Cardiac muscle cell (in vitro differentiated cells and primary cell): ENCODE measurements at regions not wholly inside any gene's neighbourhood (a gene's known extent, or its start where the extent isn't known, plus 50 kb on each side); places are given as distances from the start of the nearest gene placed in this dataset.

Experiments used
- DNase-seq, 2 donors: peaks; one replicate each; pipeline versions ENCODE4 v3.0.0 to v3.0.0-alpha.2; 2010 to 2017; ENCODE audit warnings: low read depth in 1 of 2, low spot score in 1 of 2
- H3K27ac ChIP-seq: fragments of 200-600 bp; sonication (generic); 2 replicates; pipeline ENCODE4 v1.5.1; 2016
- H3K27me3 ChIP-seq: fragments of 200-600 bp; sonication (generic); 2 replicates; pipeline ENCODE4 v1.6.0; 2016; ENCODE audit warnings: control low read depth
- H3K36me3 ChIP-seq: fragments of 200-600 bp; sonication (generic); 2 replicates; pipeline ENCODE4 v1.5.1; 2016; ENCODE audit warnings: control low read depth
- H3K4me1 ChIP-seq: fragments of 200-600 bp; sonication (generic); 2 replicates; pipeline ENCODE4 v1.8.1; 2017; ENCODE audit warnings: low read depth, mild to moderate bottlenecking, mixed run types
- H3K4me3 ChIP-seq: fragments of 200-600 bp; sonication (generic); 2 replicates; pipeline ENCODE4 v1.5.1; 2016; ENCODE audit warnings: mild to moderate bottlenecking
- H3K9me3 ChIP-seq: fragments of 200-600 bp; sonication (generic); 2 replicates; pipeline ENCODE4 v1.5.1; 2017; ENCODE audit warnings: low read depth, mild to moderate bottlenecking, control low read depth
- CTCF ChIP-seq: IDR thresholded peaks from 2 replicates; pipeline ENCODE4 v1.5.1; 2012; ENCODE audit warnings: low read depth, mild to moderate bottlenecking, low read length

- TF ChIP-seq CTCF, result no peak
- Histone ChIP-seq H3K36me3 (no peaks in the 10 kb centered on the region), H3K4me1 (no peaks in the 10 kb centered on the region), H3K9me3 (no peaks in the 10 kb centered on the region), H3K4me3 (no peak overlapping the region), H3K27me3 (no peaks in the 10 kb centered on the region), H3K27ac (no peak overlapping the region)
- no peak for DNase-seq
Measured at GRCh38 chr10:64523065-64523759, 1002.0 kb downstream of the REEP3 start.

- Histone ChIP-seq H3K4me3 (no peak overlapping the region), H3K27ac (no peak overlapping the region), H3K27me3 (no peaks in the 10 kb centered on the region), H3K4me1 (no peaks in the 10 kb centered on the region), H3K9me3 (no peaks in the 10 kb centered on the region), H3K36me3 (no peaks in the 10 kb centered on the region)
- no peak for DNase-seq
- TF ChIP-seq CTCF, result no peak
Measured at GRCh38 chr10:64528294-64529002, 1007.2 kb downstream of the REEP3 start.

GRCh38 chr10:64529003-64529350, 1007.8 kb downstream of the REEP3 start:
- no peak for DNase-seq
- Histone ChIP-seq H3K27ac (no peak overlapping the region), H3K4me1 (no peaks in the 10 kb centered on the region), H3K4me3 (no peak overlapping the region), H3K27me3 (no peaks in the 10 kb centered on the region), H3K36me3 (no peaks in the 10 kb centered on the region), H3K9me3 (no peaks in the 10 kb centered on the region)
- no peak for TF ChIP-seq CTCF

- DNase-seq, result no peak
- H3K4me1 ChIP-seq, result no peaks in the 10 kb centered on the region
- H3K9me3 ChIP-seq, result no peaks in the 10 kb centered on the region
- H3K4me3 ChIP-seq, result no peak overlapping the region
- no peaks in the 10 kb centered on the region for H3K27me3 ChIP-seq
- no peak for TF ChIP-seq CTCF
- no peaks in the 10 kb centered on the region for H3K36me3 ChIP-seq
- H3K27ac ChIP-seq, result no peak overlapping the region
Measured at GRCh38 chr10:64534616-64535015, 1013.4 kb downstream of the REEP3 start.

- H3K9me3 ChIP-seq, result no peaks in the 10 kb centered on the region
- no peak for DNase-seq
Measured at GRCh38 chr10:64535131-64535867, 1014.1 kb downstream of the REEP3 start.

More at GRCh38 chr10:64535131-64535867, 1014.1 kb downstream of the REEP3 start:
- no peaks in the 10 kb centered on the region for H3K4me1 ChIP-seq
- H3K4me3 ChIP-seq, result no peak overlapping the region
- H3K36me3 ChIP-seq, result no peaks in the 10 kb centered on the region
- TF ChIP-seq CTCF, result no peak
- H3K27me3 ChIP-seq, result no peaks in the 10 kb centered on the region
- H3K27ac ChIP-seq, result no peak overlapping the region
